DND-41 (cell line): ENCODE measurements at regions not wholly inside any gene's neighbourhood (a gene's known extent, or its start where the extent isn't known, plus 50 kb on each side); places are given as distances from the start of the nearest gene placed in this dataset.

ENCODE experiments used
- EZH2 ChIP-seq: IDR thresholded peaks from 3 replicates; pipeline ENCODE4 v1.6.1; 2012; ENCODE audit warnings: borderline replicate concordance, low read depth, mild to moderate bottlenecking, moderate library complexity, low read length, inconsistent platforms; ENCODE audit not compliant: severe bottlenecking
- TF ChIP-seq, protein P1 (sequence below): IDR thresholded peaks from 2 replicates; pipeline ENCODE4 v1.5.1; 2012; ENCODE audit warnings: borderline replicate concordance, low read length, moderate library complexity, mild to moderate bottlenecking; ENCODE audit not compliant: poor library complexity, severe bottlenecking; ENCODE audit errors: extremely low read depth

DNA sequence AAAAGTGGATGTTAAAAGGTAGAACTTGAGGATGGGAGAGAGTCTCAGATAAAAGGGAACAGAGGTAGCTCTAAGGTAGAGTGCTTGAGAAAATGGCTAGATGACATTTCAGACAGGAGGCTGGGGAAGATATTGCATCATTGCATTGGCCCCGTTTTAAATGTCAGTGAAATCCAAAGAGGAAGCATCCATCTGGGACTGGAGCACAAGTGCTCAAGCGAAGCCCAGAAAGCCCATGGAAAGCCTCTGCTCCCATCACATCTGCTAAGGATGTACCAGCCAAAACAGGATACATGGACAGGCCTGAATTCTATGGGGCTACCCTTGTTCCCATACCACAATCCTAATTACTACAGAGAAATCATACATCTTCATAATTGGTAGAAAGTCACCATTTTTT, 581.5 kb upstream of the TMEM132C start:
- TF ChIP-seq, protein P1, sequence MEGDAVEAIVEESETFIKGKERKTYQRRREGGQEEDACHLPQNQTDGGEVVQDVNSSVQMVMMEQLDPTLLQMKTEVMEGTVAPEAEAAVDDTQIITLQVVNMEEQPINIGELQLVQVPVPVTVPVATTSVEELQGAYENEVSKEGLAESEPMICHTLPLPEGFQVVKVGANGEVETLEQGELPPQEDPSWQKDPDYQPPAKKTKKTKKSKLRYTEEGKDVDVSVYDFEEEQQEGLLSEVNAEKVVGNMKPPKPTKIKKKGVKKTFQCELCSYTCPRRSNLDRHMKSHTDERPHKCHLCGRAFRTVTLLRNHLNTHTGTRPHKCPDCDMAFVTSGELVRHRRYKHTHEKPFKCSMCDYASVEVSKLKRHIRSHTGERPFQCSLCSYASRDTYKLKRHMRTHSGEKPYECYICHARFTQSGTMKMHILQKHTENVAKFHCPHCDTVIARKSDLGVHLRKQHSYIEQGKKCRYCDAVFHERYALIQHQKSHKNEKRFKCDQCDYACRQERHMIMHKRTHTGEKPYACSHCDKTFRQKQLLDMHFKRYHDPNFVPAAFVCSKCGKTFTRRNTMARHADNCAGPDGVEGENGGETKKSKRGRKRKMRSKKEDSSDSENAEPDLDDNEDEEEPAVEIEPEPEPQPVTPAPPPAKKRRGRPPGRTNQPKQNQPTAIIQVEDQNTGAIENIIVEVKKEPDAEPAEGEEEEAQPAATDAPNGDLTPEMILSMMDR = no peak
- TF ChIP-seq EZH2 = no peak
